Neuronal stem cell (in vitro differentiated cells): ENCODE measurements at regions not wholly inside any gene's neighbourhood (a gene's known extent, or its start where the extent isn't known, plus 50 kb on each side); places are given as distances from the start of the nearest gene placed in this dataset.

Experiments
- DNase-seq: peaks from one replicate; pipeline ENCODE4 v3.0.0-alpha.2; 2013; ENCODE audit warnings: low spot score
- H2AFZ ChIP-seq: one replicate; pipeline ENCODE4 v1.6.1; 2013; ENCODE audit warnings: mild to moderate bottlenecking, low read length, inconsistent platforms
- H2AK5ac ChIP-seq: 2 replicates; pipeline ENCODE4 v1.6.1; 2013; ENCODE audit warnings: low read depth, mild to moderate bottlenecking, inconsistent platforms, low read length, moderate library complexity, mixed read lengths
- H2BK120ac ChIP-seq: 2 replicates; pipeline ENCODE4 v1.6.1; 2013; ENCODE audit warnings: low read depth, mild to moderate bottlenecking, inconsistent platforms, low read length, moderate library complexity, mixed read lengths
- H2BK12ac ChIP-seq: one replicate; pipeline ENCODE4 v1.6.1; 2013; ENCODE audit warnings: low read length, inconsistent platforms
- H2BK15ac ChIP-seq: 2 replicates; pipeline ENCODE4 v1.6.1; 2013; ENCODE audit warnings: mild to moderate bottlenecking, low read length, inconsistent platforms, mixed read lengths
- H2BK5ac ChIP-seq: one replicate; pipeline ENCODE4 v1.6.1; 2013; ENCODE audit warnings: inconsistent platforms, mild to moderate bottlenecking, low read length, moderate library complexity
- H3K14ac ChIP-seq: one replicate; pipeline ENCODE4 v1.6.1; 2013; ENCODE audit warnings: low read length, inconsistent platforms
- H3K18ac ChIP-seq: 2 replicates; pipeline ENCODE4 v1.6.1; 2013; ENCODE audit warnings: low read length, inconsistent platforms
- H3K23ac ChIP-seq: 2 replicates; pipeline ENCODE4 v1.6.1; 2013; ENCODE audit warnings: low read depth, mild to moderate bottlenecking, mixed read lengths, low read length, inconsistent platforms; ENCODE audit not compliant: poor library complexity
- H3K27ac ChIP-seq: replicated peaks from 3 replicates; pipeline ENCODE4 v1.5.1; 2013; ENCODE audit warnings: low read length, inconsistent platforms
- H3K27me3 ChIP-seq, 3 experiments: 2 replicates each; pipeline ENCODE4 v1.6.1; 2013; ENCODE audit warnings: low read length in 3 of 3, mild to moderate bottlenecking in 2 of 3, inconsistent platforms in 1 of 3, low read depth in 1 of 3, mixed read lengths in 1 of 3, moderate library complexity in 1 of 3; ENCODE audit not compliant: control insufficient read depth in 3 of 3, insufficient read depth in 3 of 3
- H3K36me3 ChIP-seq, 2 donors: replicated peaks in 1 of 2; 2 replicates each; pipeline ENCODE4 v1.6.1; 2013; ENCODE audit warnings: low read length in 2 of 2; ENCODE audit not compliant: control insufficient read depth in 2 of 2, insufficient read depth in 2 of 2
- H3K4ac ChIP-seq: 2 replicates; pipeline ENCODE4 v1.6.1; 2013; ENCODE audit warnings: inconsistent platforms, mild to moderate bottlenecking, low read length, moderate library complexity
- H3K4me1 ChIP-seq, 2 donors: 1 replicate in 1 of 2; 2 replicates in 1 of 2; pipeline ENCODE4 v1.6.1; 2013; ENCODE audit warnings: low read length in 2 of 2, low read depth in 1 of 2; ENCODE audit not compliant: control insufficient read depth in 2 of 2, insufficient read depth in 1 of 2
- H3K4me2 ChIP-seq: one replicate; pipeline ENCODE4 v1.6.1; 2013; ENCODE audit warnings: mild to moderate bottlenecking, low read length, inconsistent platforms; ENCODE audit not compliant: insufficient read depth, poor library complexity, severe bottlenecking
- H3K4me3 ChIP-seq, 2 donors: 2 replicates each; pipeline ENCODE4 v1.5.1; 2013; ENCODE audit warnings: low read length in 2 of 2, mild to moderate bottlenecking in 2 of 2, inconsistent platforms in 1 of 2, moderate library complexity in 1 of 2
- H3K79me1 ChIP-seq: one replicate; pipeline ENCODE4 v1.6.1; 2013; ENCODE audit warnings: low read depth, mild to moderate bottlenecking, inconsistent platforms, low read length, moderate library complexity
- H3K9ac ChIP-seq: one replicate; pipeline ENCODE4 v1.6.1; 2013; ENCODE audit warnings: mild to moderate bottlenecking, low read depth, low read length, inconsistent platforms; ENCODE audit not compliant: poor library complexity
- H3K9me3 ChIP-seq, 2 donors: replicated peaks in 1 of 2; 2 replicates each; pipeline versions ENCODE3 to v1.6.1; 2013; ENCODE audit warnings: low read length in 2 of 2, mild to moderate bottlenecking in 2 of 2, inconsistent platforms in 1 of 2, low read depth in 1 of 2, mixed read lengths in 1 of 2, moderate library complexity in 1 of 2; ENCODE audit not compliant: control insufficient read depth in 2 of 2, insufficient read depth in 1 of 2
- H4K8ac ChIP-seq: one replicate; pipeline ENCODE4 v1.6.1; 2013; ENCODE audit warnings: low read depth, mild to moderate bottlenecking, inconsistent platforms, low read length, moderate library complexity
- H4K91ac ChIP-seq: one replicate; pipeline ENCODE4 v1.6.1; 2013; ENCODE audit warnings: low read length, low read depth, mild to moderate bottlenecking, inconsistent platforms; ENCODE audit not compliant: poor library complexity
- WGBS, 2 donors: extraction: QIAGEN DNeasy Blood & Tissue Kit; methylation state at CpG; one replicate each; pipeline ENCODE4 v1.1.7; 2013; ENCODE audit warnings: missing lambda C conversion rate in 2 of 2, mixed read lengths in 1 of 2; ENCODE audit not compliant: insufficient read length in 2 of 2, insufficient replicate concordance in 1 of 2; ENCODE audit errors: extremely low coverage in 2 of 2; 5-methylcytosine and 5-hydroxymethylcytosine counted together

GRCh38 chr6:11387707-11388430, 149.7 kb upstream of the TMEM170B start:
- Histone ChIP-seq H3K4me2 (no peak overlapping the region), H3K79me1 (no peaks in the 10 kb centered on the region), H3K14ac (no peak overlapping the region), H3K27ac (no peak overlapping the region), H2BK5ac (no peak overlapping the region), H3K18ac (no peak overlapping the region), H3K4ac (no peak overlapping the region), H2AFZ (no peak overlapping the region), H2BK15ac (no peak overlapping the region), H3K27me3 (no peaks in the 10 kb centered on the region), H2AK5ac (no peak overlapping the region), H3K4me3 (no peak overlapping the region), H4K91ac (no peak overlapping the region), H3K9me3 (peaks cover 0 to 8% of the 10 kb centered on the region in 2 donors), H2BK12ac (no peak overlapping the region), H4K8ac (no peak overlapping the region), H3K9ac (no peak overlapping the region), H2BK120ac (no peak overlapping the region), H3K4me1 (peaks cover 0 to 3% of the 10 kb centered on the region in 2 donors), H3K36me3 (no peaks in the 10 kb centered on the region), H3K23ac (no peak overlapping the region)
- no CpG with 5 or more reads among the region's 5 CpGs for WGBS, 2 donors
- no peak for DNase-seq

GRCh38 chr6:11386726-11387125, 150.8 kb upstream of the TMEM170B start:
- H4K8ac ChIP-seq = no peak overlapping the region
- H3K4ac ChIP-seq = no peak overlapping the region
- H3K27ac ChIP-seq = no peak overlapping the region
- H3K4me3 ChIP-seq = no peak overlapping the region
- H3K4me2 ChIP-seq = no peak overlapping the region
- H3K23ac ChIP-seq = no peak overlapping the region
- H3K9me3 ChIP-seq = no peaks in the 10 kb centered on the region
- H2AFZ ChIP-seq = no peak overlapping the region
- no peaks in the 10 kb centered on the region for H3K27me3 ChIP-seq
- no peaks in the 10 kb centered on the region for H3K79me1 ChIP-seq
- no peak overlapping the region for H3K14ac ChIP-seq
- peaks cover 0 to 3% of the 10 kb centered on the region in 2 donors for H3K4me1 ChIP-seq
- WGBS, 2 donors = no CpG with 5 or more reads among the region's 2 CpGs
- DNase-seq = no peak
- no peak overlapping the region for H2AK5ac ChIP-seq
- H3K9ac ChIP-seq = no peak overlapping the region
- H2BK12ac ChIP-seq = no peak overlapping the region
- H2BK5ac ChIP-seq = no peak overlapping the region
- H3K18ac ChIP-seq = no peak overlapping the region
- H2BK120ac ChIP-seq = no peak overlapping the region
- H4K91ac ChIP-seq = no peak overlapping the region
- H2BK15ac ChIP-seq = no peak overlapping the region
- no peaks in the 10 kb centered on the region for H3K36me3 ChIP-seq

GRCh38 chr6:11386323-11386722, 151.2 kb upstream of the TMEM170B start:
- Histone ChIP-seq H3K9ac (no peak overlapping the region), H2BK120ac (no peak overlapping the region)
- WGBS, 2 donors = no CpG with 5 or more reads among the region's 4 CpGs

GRCh38 chr6:11384531-11385309, 152.3 kb upstream of the NEDD9 start:
- Histone ChIP-seq H3K36me3 (no peaks in the 10 kb centered on the region), H2AFZ (no peak overlapping the region), H3K23ac (no peak overlapping the region), H4K91ac (no peak overlapping the region), H2BK120ac (no peak overlapping the region), H3K14ac (no peak overlapping the region), H3K4me3 (no peak overlapping the region), H3K9ac (no peak overlapping the region), H3K9me3 (no peaks in the 10 kb centered on the region), H3K27ac (no peak overlapping the region), H2BK15ac (no peak overlapping the region), H3K79me1 (no peaks in the 10 kb centered on the region), H2BK5ac (no peak overlapping the region), H4K8ac (no peak overlapping the region), H2BK12ac (no peak overlapping the region), H3K27me3 (no peaks in the 10 kb centered on the region), H3K4me1 (peaks cover 0 to 3% of the 10 kb centered on the region in 2 donors), H2AK5ac (no peak overlapping the region), H3K4ac (no peak overlapping the region), H3K18ac (no peak overlapping the region), H3K4me2 (no peak overlapping the region)
- WGBS, 2 donors = no CpG with 5 or more reads among the region's 7 CpGs
- no peak for DNase-seq

More at GRCh38 chr6:11386323-11386722, 151.2 kb upstream of the TMEM170B start:
- Histone ChIP-seq H2AK5ac (no peak overlapping the region), H3K4me2 (no peak overlapping the region), H3K4me3 (no peak overlapping the region), H3K18ac (no peak overlapping the region), H2BK5ac (no peak overlapping the region), H4K91ac (no peak overlapping the region), H3K4me1 (peaks cover 0 to 3% of the 10 kb centered on the region in 2 donors), H3K4ac (no peak overlapping the region), H2BK15ac (no peak overlapping the region), H2AFZ (no peak overlapping the region), H3K27me3 (no peaks in the 10 kb centered on the region), H3K23ac (no peak overlapping the region), H3K79me1 (no peaks in the 10 kb centered on the region), H4K8ac (no peak overlapping the region), H3K36me3 (no peaks in the 10 kb centered on the region), H3K14ac (no peak overlapping the region), H2BK12ac (no peak overlapping the region), H3K9me3 (no peaks in the 10 kb centered on the region), H3K27ac (no peak overlapping the region)
- DNase-seq = no peak
